OCI-LY1 (cell line): ENCODE measurements at regions not wholly inside any gene's neighbourhood (a gene's known extent, or its start where the extent isn't known, plus 50 kb on each side); places are given as distances from the start of the nearest gene placed in this dataset.

Experiments used
- H2AFZ ChIP-seq: fragments of 200-600 bp; sonication (generic), shearing (Covaris generic); 2 replicates; pipeline ENCODE4 v1.6.0; 2014; ENCODE audit warnings: antibody characterized with exemption, mild to moderate bottlenecking, low read length
- H3F3A ChIP-seq: fragments of 200-600 bp; sonication (generic), shearing (Covaris generic); 2 replicates; pipeline ENCODE4 v1.6.0; 2014; ENCODE audit warnings: mild to moderate bottlenecking, antibody characterized with exemption, low read length, moderate library complexity; ENCODE audit not compliant: insufficient read depth
- H3K27ac ChIP-seq: fragments of 200-600 bp; sonication (generic); 2 replicates; pipeline ENCODE4 v1.5.1; 2014; ENCODE audit warnings: low read length, mixed run types, mild to moderate bottlenecking, low read depth; ENCODE audit not compliant: poor library complexity, severe bottlenecking
- H3K27me3 ChIP-seq: fragments of 200-600 bp; sonication (generic); 2 replicates; pipeline ENCODE4 v1.6.0; 2014; ENCODE audit warnings: antibody characterized with exemption, mild to moderate bottlenecking, low read length, moderate library complexity; ENCODE audit not compliant: insufficient read depth
- H3K36me3 ChIP-seq: fragments of 200-600 bp; sonication (generic); 2 replicates; pipeline ENCODE4 v1.6.1; 2014; ENCODE audit warnings: mild to moderate bottlenecking, antibody characterized with exemption, low read length, moderate library complexity, mixed read lengths; ENCODE audit not compliant: insufficient read depth
- H3K4me1 ChIP-seq: fragments of 200-600 bp; sonication (generic); 2 replicates; pipeline ENCODE4 v1.5.1; 2014; ENCODE audit warnings: mild to moderate bottlenecking, low read length, moderate library complexity; ENCODE audit not compliant: insufficient read depth, severe bottlenecking
- H3K4me2 ChIP-seq: fragments of 200-600 bp; sonication (generic), shearing (Covaris generic); 2 replicates; pipeline ENCODE4 v1.6.1; 2014; ENCODE audit warnings: low read length
- H3K4me3 ChIP-seq: fragments of 200-600 bp; sonication (generic); 2 replicates; pipeline ENCODE4 v1.5.1; 2014; ENCODE audit warnings: low read length, low read depth, mild to moderate bottlenecking, mixed read lengths; ENCODE audit not compliant: poor library complexity, severe bottlenecking
- H3K79me2 ChIP-seq: fragments of 200-600 bp; shearing (Covaris generic); 2 replicates; pipeline ENCODE4 v1.6.1; 2016; ENCODE audit warnings: mixed run types, low read length, mixed read lengths; ENCODE audit not compliant: insufficient read depth
- H3K9ac ChIP-seq: fragments of 200-600 bp; sonication (generic), shearing (Covaris generic); 2 replicates; pipeline ENCODE4 v1.6.1; 2014; ENCODE audit warnings: mild to moderate bottlenecking, low read length, mixed read lengths
- H3K9me2 ChIP-seq: fragments of 200-600 bp; sonication (generic), shearing (Covaris generic); 2 replicates; pipeline ENCODE4 v1.6.1; 2014; ENCODE audit warnings: low read depth, mild to moderate bottlenecking, low read length, mixed read lengths
- H3K9me3 ChIP-seq: fragments of 200-600 bp; shearing (Covaris generic); 2 replicates; pipeline ENCODE4 v1.6.1; 2014; ENCODE audit warnings: low read length, mixed read lengths
- H4K20me1 ChIP-seq: fragments of 200-600 bp; sonication (generic), shearing (Covaris generic); 2 replicates; pipeline ENCODE4 v1.6.0; 2016; ENCODE audit warnings: mild to moderate bottlenecking, low read length; ENCODE audit not compliant: insufficient read depth
- CTCF ChIP-seq: fragments of 200-600 bp; sonication (generic), shearing (Covaris generic); IDR thresholded peaks from 2 replicates; pipeline ENCODE4 v1.5.1; 2017; ENCODE audit warnings: mild to moderate bottlenecking, antibody characterized with exemption, low read length, moderate library complexity, mixed read lengths
- EZH2 ChIP-seq: fragments of 200-600 bp; sonication (generic), shearing (Covaris generic); IDR thresholded peaks from 2 replicates; pipeline ENCODE4 v1.8.0; 2017; ENCODE audit warnings: borderline replicate concordance, mixed run types, mild to moderate bottlenecking, antibody characterized with exemption, low read length, moderate library complexity, mixed read lengths

GRCh38 chr5:77876316-77876715, 100.2 kb upstream of the TBCA start:
- Histone ChIP-seq H3K79me2 (no peaks in the 10 kb centered on the region), H3K27me3 (no peaks in the 10 kb centered on the region), H2AFZ (no peak overlapping the region), H3F3A (no peaks in the 10 kb centered on the region), H3K27ac (no peak overlapping the region), H3K9ac (no peak overlapping the region), H3K4me2 (no peak overlapping the region), H3K4me3 (no peak overlapping the region), H3K9me3 (no peaks in the 10 kb centered on the region), H3K4me1 (no peaks in the 10 kb centered on the region), H4K20me1 (no peaks in the 10 kb centered on the region), H3K36me3 (no peaks in the 10 kb centered on the region), H3K9me2 (no peaks in the 10 kb centered on the region)
- TF ChIP-seq EZH2 (no peak), CTCF (no peak)

GRCh38 chr5:77874691-77875090, 98.6 kb upstream of the TBCA start:
- Histone ChIP-seq H4K20me1 (no peaks in the 10 kb centered on the region), H3K9me2 (no peaks in the 10 kb centered on the region), H3K27ac (no peak overlapping the region), H3K4me3 (no peak overlapping the region), H2AFZ (no peak overlapping the region), H3K4me2 (no peak overlapping the region), H3F3A (no peaks in the 10 kb centered on the region), H3K9ac (no peak overlapping the region), H3K4me1 (no peaks in the 10 kb centered on the region), H3K79me2 (no peaks in the 10 kb centered on the region), H3K27me3 (no peaks in the 10 kb centered on the region), H3K36me3 (no peaks in the 10 kb centered on the region), H3K9me3 (no peaks in the 10 kb centered on the region)
- no peak for TF ChIP-seq CTCF
- no peak for TF ChIP-seq EZH2

- TF ChIP-seq EZH2 (no peak), CTCF (no peak)
These were observed 97.1 kb upstream of the TBCA start for GRCh38 chr5:77873239-77873638.

More at GRCh38 chr5:77873239-77873638, 97.1 kb upstream of the TBCA start:
- no peak overlapping the region for H3K9ac ChIP-seq
- H3K27me3 ChIP-seq, result no peaks in the 10 kb centered on the region
- no peaks in the 10 kb centered on the region for H4K20me1 ChIP-seq
- H3K9me2 ChIP-seq, result no peaks in the 10 kb centered on the region
- H3F3A ChIP-seq, result no peaks in the 10 kb centered on the region
- H3K4me1 ChIP-seq, result no peaks in the 10 kb centered on the region
- no peak overlapping the region for H3K27ac ChIP-seq
- H3K9me3 ChIP-seq, result no peaks in the 10 kb centered on the region
- no peak overlapping the region for H3K4me2 ChIP-seq
- no peak overlapping the region for H2AFZ ChIP-seq
- H3K36me3 ChIP-seq, result no peaks in the 10 kb centered on the region
- H3K4me3 ChIP-seq, result no peak overlapping the region
- H3K79me2 ChIP-seq, result no peaks in the 10 kb centered on the region
